ENCODE measurements at regions not wholly inside any gene's neighbourhood (a gene's known extent, or its start where the extent isn't known, plus 50 kb on each side); places are given as distances from the start of the nearest gene placed in this dataset.

GRCh38 chr13:105969761-105970160 lies 565.7 kb downstream of the EFNB2 start:
- TF ChIP-seq CTCF (conservative IDR thresholded peaks at IDR 0.05; ENCODE audit: low read length) (no peak), EZH2phosphoT487 (IDR thresholded peaks at IDR 0.05; ENCODE audit: borderline replicate concordance, low read depth, low read length) (no peak)

Measured in OCI-LY7 (cell line).